ENCODE measurements at regions not wholly inside any gene's neighbourhood (a gene's known extent, or its start where the extent isn't known, plus 50 kb on each side); places are given as distances from the start of the nearest gene placed in this dataset.
A peak's percentile ranks its signal among the peaks of the same experiment; 100 is the strongest.
"Not testable (repeated sequence)": the region's sequence is repeated elsewhere in the genome, so short reads cannot be mapped to it uniquely, and the experiment has no call there.

GRCh38 chr2:224178056-224178455 is 139.0 kb upstream of the SERPINE2 start:
- no peak for DNase-seq (ENCODE audit: low read depth in 2 of 2)

- no peak for DNase-seq (ENCODE audit: low read depth in 2 of 2)
These were observed 136.5 kb upstream of the SERPINE2 start for GRCh38 chr2:224175538-224175937.

- no peak for DNase-seq (ENCODE audit: low read depth in 2 of 2)
These were observed 135.9 kb upstream of the SERPINE2 start for GRCh38 chr2:224174990-224175389.

GRCh38 chr2:224174521-224174920 is 135.4 kb upstream of the SERPINE2 start:
- no peak for DNase-seq (ENCODE audit: low read depth in 2 of 2)

GRCh38 chr2:224173933-224174332 is 134.8 kb upstream of the SERPINE2 start:
- DNase-seq (ENCODE audit: low read depth in 2 of 2) = no peak

- no peak for DNase-seq (ENCODE audit: low read depth in 2 of 2)
These were observed 134.1 kb upstream of the SERPINE2 start for GRCh38 chr2:224173210-224173609.

- DNase-seq (ENCODE audit: low read depth in 2 of 2) = no peak
These were observed 132.1 kb upstream of the SERPINE2 start for GRCh38 chr2:224171226-224171625.

- no peak for DNase-seq (ENCODE audit: low read depth in 2 of 2)
These were observed 130.8 kb upstream of the SERPINE2 start for GRCh38 chr2:224169847-224170246.

GRCh38 chr2:224167781-224168180 is 128.7 kb upstream of the SERPINE2 start:
- not testable (repeated sequence) for DNase-seq (ENCODE audit: low read depth in 2 of 2)

- no peak for DNase-seq (ENCODE audit: low read depth in 2 of 2)
These were observed 127.6 kb upstream of the SERPINE2 start for GRCh38 chr2:224166654-224167053.

- DNase-seq (ENCODE audit: low read depth in 2 of 2) = peak; percentile 84 to 91
These were observed 126.8 kb upstream of the SERPINE2 start for GRCh38 chr2:224165901-224166319.

GRCh38 chr2:224163566-224164307 is 124.7 kb upstream of the SERPINE2 start:
- no peak for DNase-seq (ENCODE audit: low read depth in 2 of 2)

- DNase-seq (ENCODE audit: low read depth in 2 of 2) = no peak
These were observed 123.0 kb upstream of the SERPINE2 start for GRCh38 chr2:224162122-224162521.

- no peak for DNase-seq (ENCODE audit: low read depth in 2 of 2)
These were observed 122.6 kb upstream of the SERPINE2 start for GRCh38 chr2:224161712-224162111.

GRCh38 chr2:224160917-224161316 is 121.8 kb upstream of the SERPINE2 start:
- no peak for DNase-seq (ENCODE audit: low read depth in 2 of 2)

GRCh38 chr2:224159345-224159928 is 120.4 kb upstream of the SERPINE2 start:
- no peak for DNase-seq (ENCODE audit: low read depth in 2 of 2)

- no peak for DNase-seq (ENCODE audit: low read depth in 2 of 2)
These were observed 119.7 kb upstream of the SERPINE2 start for GRCh38 chr2:224158831-224159230.

GRCh38 chr2:224158061-224158460 is 119.0 kb upstream of the SERPINE2 start:
- DNase-seq (ENCODE audit: low read depth in 2 of 2) = no peak

GRCh38 chr2:224157655-224158054 is 118.6 kb upstream of the SERPINE2 start:
- no peak for DNase-seq (ENCODE audit: low read depth in 2 of 2)

GRCh38 chr2:224156436-224156835 is 117.3 kb upstream of the SERPINE2 start:
- no peak for DNase-seq (ENCODE audit: low read depth in 2 of 2)

GRCh38 chr2:224155896-224156295 is 116.8 kb upstream of the SERPINE2 start:
- no peak for DNase-seq (ENCODE audit: low read depth in 2 of 2)

- no peak for DNase-seq (ENCODE audit: low read depth in 2 of 2)
These were observed 116.3 kb upstream of the SERPINE2 start for GRCh38 chr2:224155371-224155770.

- DNase-seq (ENCODE audit: low read depth in 2 of 2) = no peak
These were observed 112.7 kb upstream of the SERPINE2 start for GRCh38 chr2:224151680-224152310.

Data from fibroblast of skin of left biceps (primary cell).